ENCODE measurements at regions not wholly inside any gene's neighbourhood (a gene's known extent, or its start where the extent isn't known, plus 50 kb on each side); places are given as distances from the start of the nearest gene placed in this dataset.

- no peak for DNase-seq (ENCODE audit: low spot score in 2 of 2, unreplicated experiment in 2 of 2)
- Mint-ChIP-seq H3K27me3 (ENCODE audit: low read depth) (no peaks in the 10 kb centered on the region), H3K27ac (no peak overlapping the region), H3K4me1 (no peaks in the 10 kb centered on the region), H3K9me3 (no peaks in the 10 kb centered on the region), H3K4me3 (no peak overlapping the region), H3K36me3 (no peaks in the 10 kb centered on the region)
- TF ChIP-seq, protein P1, sequence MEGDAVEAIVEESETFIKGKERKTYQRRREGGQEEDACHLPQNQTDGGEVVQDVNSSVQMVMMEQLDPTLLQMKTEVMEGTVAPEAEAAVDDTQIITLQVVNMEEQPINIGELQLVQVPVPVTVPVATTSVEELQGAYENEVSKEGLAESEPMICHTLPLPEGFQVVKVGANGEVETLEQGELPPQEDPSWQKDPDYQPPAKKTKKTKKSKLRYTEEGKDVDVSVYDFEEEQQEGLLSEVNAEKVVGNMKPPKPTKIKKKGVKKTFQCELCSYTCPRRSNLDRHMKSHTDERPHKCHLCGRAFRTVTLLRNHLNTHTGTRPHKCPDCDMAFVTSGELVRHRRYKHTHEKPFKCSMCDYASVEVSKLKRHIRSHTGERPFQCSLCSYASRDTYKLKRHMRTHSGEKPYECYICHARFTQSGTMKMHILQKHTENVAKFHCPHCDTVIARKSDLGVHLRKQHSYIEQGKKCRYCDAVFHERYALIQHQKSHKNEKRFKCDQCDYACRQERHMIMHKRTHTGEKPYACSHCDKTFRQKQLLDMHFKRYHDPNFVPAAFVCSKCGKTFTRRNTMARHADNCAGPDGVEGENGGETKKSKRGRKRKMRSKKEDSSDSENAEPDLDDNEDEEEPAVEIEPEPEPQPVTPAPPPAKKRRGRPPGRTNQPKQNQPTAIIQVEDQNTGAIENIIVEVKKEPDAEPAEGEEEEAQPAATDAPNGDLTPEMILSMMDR (IDR thresholded peaks at IDR 0.05; ENCODE audit: unreplicated experiment) = no peak
Measured at GRCh38 chr9:11366585-11367129, 753.9 kb upstream of the PTPRD start.

DNA sequence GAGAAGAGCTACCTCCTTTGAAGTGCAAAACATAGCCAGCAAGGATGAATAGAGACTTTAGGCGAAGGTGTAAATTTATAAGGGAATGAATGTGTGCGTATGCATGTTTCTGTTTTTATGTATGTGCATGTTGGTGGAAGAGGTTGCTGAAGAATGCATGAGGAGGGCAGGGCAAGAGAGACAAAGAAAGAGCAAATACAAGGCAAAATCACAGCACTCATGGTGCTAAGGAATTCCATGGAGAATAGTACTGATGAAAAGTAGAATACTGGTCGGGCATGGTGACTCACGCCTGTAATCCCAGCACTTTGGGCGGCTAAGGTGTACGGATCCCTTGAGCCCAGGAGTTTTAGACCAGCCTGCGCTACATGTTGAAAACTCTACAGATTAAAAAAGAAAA, 762.1 kb upstream of the PTPRD start:
- TF ChIP-seq, protein P1 (IDR thresholded peaks at IDR 0.05; ENCODE audit: unreplicated experiment) = no peak
- DNase-seq (ENCODE audit: low spot score in 2 of 2, unreplicated experiment in 2 of 2) = no peak
- no peaks in the 10 kb centered on the region for H3K27me3 Mint-ChIP-seq (ENCODE audit: low read depth)
- no peaks in the 10 kb centered on the region for H3K36me3 Mint-ChIP-seq
- H3K4me1 Mint-ChIP-seq = no peaks in the 10 kb centered on the region
- H3K4me3 Mint-ChIP-seq = no peak overlapping the region
- H3K27ac Mint-ChIP-seq = no peak overlapping the region
- H3K9me3 Mint-ChIP-seq = no peaks in the 10 kb centered on the region

GRCh38 chr9:11402621-11403020, 789.8 kb upstream of the PTPRD start:
- H3K27me3 Mint-ChIP-seq (ENCODE audit: low read depth) = no peaks in the 10 kb centered on the region
- TF ChIP-seq, protein P1 (IDR thresholded peaks at IDR 0.05; ENCODE audit: unreplicated experiment) = no peak
- DNase-seq (ENCODE audit: low spot score in 2 of 2, unreplicated experiment in 2 of 2) = no peak
- H3K36me3 Mint-ChIP-seq = peaks cover 4% of the 10 kb centered on the region
- H3K27ac Mint-ChIP-seq = no peak overlapping the region
- no peaks in the 10 kb centered on the region for H3K4me1 Mint-ChIP-seq
- peaks cover 46% of the 10 kb centered on the region for H3K9me3 Mint-ChIP-seq
- H3K4me3 Mint-ChIP-seq = no peak overlapping the region

GRCh38 chr9:11414241-11414640, 801.4 kb upstream of the PTPRD start:
- DNase-seq (ENCODE audit: low spot score in 2 of 2, unreplicated experiment in 2 of 2) = no peak
- Mint-ChIP-seq H3K4me1 (no peaks in the 10 kb centered on the region), H3K4me3 (no peak overlapping the region), H3K9me3 (no peaks in the 10 kb centered on the region), H3K27me3 (ENCODE audit: low read depth) (no peaks in the 10 kb centered on the region), H3K36me3 (no peaks in the 10 kb centered on the region), H3K27ac (no peak overlapping the region)
- TF ChIP-seq, protein P1 (IDR thresholded peaks at IDR 0.05; ENCODE audit: unreplicated experiment) = no peak

DNA sequence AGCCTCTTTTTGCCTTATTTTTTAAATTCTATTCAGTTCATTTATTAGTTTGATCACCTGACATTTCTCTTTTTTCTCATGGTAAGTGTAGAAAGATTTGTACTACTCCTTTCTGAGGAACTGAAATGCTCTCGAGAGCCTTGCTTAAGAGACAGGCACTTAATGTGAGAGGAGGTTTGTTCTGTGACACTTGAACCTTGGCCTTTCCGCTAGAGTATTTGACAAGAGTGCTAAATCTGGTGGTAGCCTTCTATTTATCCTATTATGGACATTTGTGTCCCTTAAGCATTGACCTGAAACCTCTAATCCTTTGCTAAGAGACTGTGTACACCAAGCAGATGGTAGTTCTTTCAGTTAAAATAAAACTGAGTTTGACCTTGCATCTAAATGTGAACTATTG, 805.0 kb upstream of the PTPRD start:
- Mint-ChIP-seq H3K9me3 (no peaks in the 10 kb centered on the region), H3K4me3 (no peak overlapping the region), H3K27ac (no peak overlapping the region), H3K36me3 (no peaks in the 10 kb centered on the region), H3K4me1 (no peaks in the 10 kb centered on the region), H3K27me3 (ENCODE audit: low read depth) (no peaks in the 10 kb centered on the region)
- no peak for DNase-seq (ENCODE audit: low spot score in 2 of 2, unreplicated experiment in 2 of 2)
- TF ChIP-seq, protein P1 (IDR thresholded peaks at IDR 0.05; ENCODE audit: unreplicated experiment) = no peak

DNA sequence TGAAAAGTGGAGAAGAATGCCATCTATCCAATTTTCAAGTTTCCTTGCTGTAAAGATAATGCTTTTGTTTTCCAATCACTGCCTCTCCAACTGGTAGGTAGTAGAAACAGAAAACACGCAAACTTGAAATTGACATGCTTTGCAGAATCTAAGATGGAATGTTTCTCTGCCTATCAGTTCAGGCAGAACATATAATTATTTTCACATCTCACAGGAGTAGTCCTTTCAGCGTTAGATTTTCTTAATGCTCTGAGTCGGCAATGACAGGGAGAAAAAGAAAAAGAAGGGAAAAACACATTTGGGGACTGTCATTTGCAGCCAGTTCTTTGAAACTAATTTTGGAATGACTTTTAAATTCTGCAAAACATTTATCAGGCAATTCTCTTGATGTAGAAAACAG, 818.7 kb upstream of the PTPRD start:
- H3K9me3 Mint-ChIP-seq = no peaks in the 10 kb centered on the region
- no peaks in the 10 kb centered on the region for H3K36me3 Mint-ChIP-seq
- TF ChIP-seq, protein P1 (IDR thresholded peaks at IDR 0.05; ENCODE audit: unreplicated experiment) = no peak
- H3K27ac Mint-ChIP-seq = no peak overlapping the region
- DNase-seq (ENCODE audit: low spot score in 2 of 2, unreplicated experiment in 2 of 2) = no peak
- no peaks in the 10 kb centered on the region for H3K4me1 Mint-ChIP-seq
- peaks cover 2% of the 10 kb centered on the region for H3K27me3 Mint-ChIP-seq (ENCODE audit: low read depth)
- H3K4me3 Mint-ChIP-seq = no peak overlapping the region
